NCI-H2171 treated with DMSO at 0.1 percent for 48 hours (cell line): ENCODE measurements at regions not wholly inside any gene's neighbourhood (a gene's known extent, or its start where the extent isn't known, plus 50 kb on each side); places are given as distances from the start of the nearest gene placed in this dataset.
A peak's percentile ranks its signal among the peaks of the same experiment; 100 is the strongest.
"Not testable (repeated sequence)": the region's sequence is repeated elsewhere in the genome, so short reads cannot be mapped to it uniquely, and the experiment has no call there.

Experiments
- DNase-seq: peaks from one replicate; lab custom pipeline; 2025; lab: John Stamatoyannopoulos, UW

GRCh38 chr3:182509844-182510460 is 283.4 kb upstream of the ATP11B start:
- no peak for DNase-seq

GRCh38 chr3:182514236-182514964 is 278.9 kb upstream of the ATP11B start:
- no peak for DNase-seq

GRCh38 chr3:182516597-182517336 is 276.5 kb upstream of the ATP11B start:
- no peak for DNase-seq

- no peak for DNase-seq
Measured at GRCh38 chr3:182519569-182519968, 273.7 kb upstream of the ATP11B start.

- DNase-seq: no peak
Measured at GRCh38 chr3:182521339-182521738, 272.0 kb upstream of the ATP11B start.

GRCh38 chr3:182523424-182523823 is 269.9 kb upstream of the ATP11B start:
- DNase-seq: not testable (repeated sequence)

- no peak for DNase-seq
Measured at GRCh38 chr3:182523836-182524235, 269.5 kb upstream of the ATP11B start.

GRCh38 chr3:182524711-182525401 is 268.4 kb upstream of the ATP11B start:
- no peak for DNase-seq

GRCh38 chr3:182525766-182526374 is 267.4 kb upstream of the ATP11B start:
- DNase-seq: no peak

GRCh38 chr3:182527745-182528144 is 265.6 kb upstream of the ATP11B start:
- DNase-seq: no peak

GRCh38 chr3:182530316-182530715 is 263.0 kb upstream of the ATP11B start:
- no peak for DNase-seq

GRCh38 chr3:182533394-182533793 is 259.9 kb upstream of the ATP11B start:
- DNase-seq: peak; percentile 69

GRCh38 chr3:182544542-182544941 is 248.8 kb upstream of the ATP11B start:
- DNase-seq: no peak

- DNase-seq: no peak
Measured at GRCh38 chr3:182562274-182562673, 231.0 kb upstream of the ATP11B start.

GRCh38 chr3:182565916-182566796 is 227.1 kb upstream of the ATP11B start:
- no peak for DNase-seq

- peak; percentile 64 for DNase-seq
Measured at GRCh38 chr3:182567700-182568099, 225.6 kb upstream of the ATP11B start.

- no peak for DNase-seq
Measured at GRCh38 chr3:182568261-182568660, 225.0 kb upstream of the ATP11B start.

- peak; percentile 50 for DNase-seq
Measured at GRCh38 chr3:182568876-182569275, 224.4 kb upstream of the ATP11B start.

- DNase-seq: no peak
Measured at GRCh38 chr3:182570946-182571594, 222.2 kb upstream of the ATP11B start.

- DNase-seq: no peak
Measured at GRCh38 chr3:182575941-182576340, 217.4 kb upstream of the ATP11B start.
